Neural crest cell (in vitro differentiated cells): ENCODE measurements at regions not wholly inside any gene's neighbourhood (a gene's known extent, or its start where the extent isn't known, plus 50 kb on each side); places are given as distances from the start of the nearest gene placed in this dataset.

Experiments used
- DNase-seq: peaks from one replicate; pipeline ENCODE4 v3.0.0; 2021; ENCODE audit warnings: low read depth, mixed read lengths, low spot score
- H3K27ac Mint-ChIP-seq: one replicate; pipeline ENCODE4 v1.8.0; 2021; ENCODE audit warnings: mild to moderate bottlenecking, mixed read lengths; ENCODE audit not compliant: unreplicated experiment
- H3K27me3 Mint-ChIP-seq: 2 replicates; pipeline ENCODE4 v1.8.0; 2021; ENCODE audit warnings: low read depth, mild to moderate bottlenecking, mixed read lengths
- H3K36me3 Mint-ChIP-seq: 2 replicates; pipeline ENCODE4 v1.8.0; 2021; ENCODE audit warnings: low read depth, mild to moderate bottlenecking, mixed read lengths
- H3K4me1 Mint-ChIP-seq: 2 replicates; pipeline ENCODE4 v1.8.0; 2021; ENCODE audit warnings: mixed read lengths
- H3K4me3 Mint-ChIP-seq: one replicate; pipeline ENCODE4 v1.8.0; 2021; ENCODE audit warnings: mild to moderate bottlenecking, mixed read lengths
- H3K9me3 Mint-ChIP-seq: 2 replicates; pipeline ENCODE4 v1.8.0; 2021; ENCODE audit warnings: mixed read lengths
- CTCF ChIP-seq: fragments of 200-600 bp; sonication (generic); conservative IDR thresholded peaks from 2 replicates; pipeline ENCODE4 v1.5.0; 2021; ENCODE audit warnings: antibody characterized with exemption, mild to moderate bottlenecking

- no peak for TF ChIP-seq CTCF
- no peak overlapping the region for H3K4me3 Mint-ChIP-seq
- H3K27me3 Mint-ChIP-seq: no peaks in the 10 kb centered on the region
- no peak for DNase-seq
- no peaks in the 10 kb centered on the region for H3K36me3 Mint-ChIP-seq
- H3K9me3 Mint-ChIP-seq: no peaks in the 10 kb centered on the region
- no peaks in the 10 kb centered on the region for H3K4me1 Mint-ChIP-seq
- H3K27ac Mint-ChIP-seq: no peak overlapping the region
These were observed 78.8 kb upstream of the THBS1 start for GRCh38 chr15:39502082-39502447.

GRCh38 chr15:39502611-39503195 lies 78.2 kb upstream of the THBS1 start:
- H3K9me3 Mint-ChIP-seq: no peaks in the 10 kb centered on the region
- H3K27me3 Mint-ChIP-seq: no peaks in the 10 kb centered on the region
- H3K36me3 Mint-ChIP-seq: no peaks in the 10 kb centered on the region
- no peak overlapping the region for H3K4me3 Mint-ChIP-seq
- no peak overlapping the region for H3K27ac Mint-ChIP-seq
- H3K4me1 Mint-ChIP-seq: no peaks in the 10 kb centered on the region
- DNase-seq: no peak
- TF ChIP-seq CTCF: no peak

GRCh38 chr15:39503526-39503925 lies 77.4 kb upstream of the THBS1 start:
- H3K4me1 Mint-ChIP-seq: no peaks in the 10 kb centered on the region
- peak overlapping the region; percentile 58 for H3K27ac Mint-ChIP-seq
- no peaks in the 10 kb centered on the region for H3K36me3 Mint-ChIP-seq
- DNase-seq: no peak
- H3K9me3 Mint-ChIP-seq: no peaks in the 10 kb centered on the region
- H3K4me3 Mint-ChIP-seq: no peak overlapping the region
- TF ChIP-seq CTCF: no peak
- H3K27me3 Mint-ChIP-seq: no peaks in the 10 kb centered on the region

GRCh38 chr15:39504808-39505207 lies 76.1 kb upstream of the THBS1 start:
- no peak overlapping the region for H3K27ac Mint-ChIP-seq
- no peak overlapping the region for H3K4me3 Mint-ChIP-seq
- H3K4me1 Mint-ChIP-seq: no peaks in the 10 kb centered on the region
- no peak for DNase-seq
- TF ChIP-seq CTCF: no peak
- H3K36me3 Mint-ChIP-seq: no peaks in the 10 kb centered on the region
- H3K27me3 Mint-ChIP-seq: no peaks in the 10 kb centered on the region
- H3K9me3 Mint-ChIP-seq: no peaks in the 10 kb centered on the region

- no peaks in the 10 kb centered on the region for H3K9me3 Mint-ChIP-seq
- H3K4me3 Mint-ChIP-seq: no peak overlapping the region
- no peak overlapping the region for H3K27ac Mint-ChIP-seq
- no peaks in the 10 kb centered on the region for H3K4me1 Mint-ChIP-seq
- DNase-seq: no peak
- no peak for TF ChIP-seq CTCF
- H3K27me3 Mint-ChIP-seq: no peaks in the 10 kb centered on the region
- no peaks in the 10 kb centered on the region for H3K36me3 Mint-ChIP-seq
These were observed 74.7 kb upstream of the THBS1 start for GRCh38 chr15:39506146-39506545.

GRCh38 chr15:39508536-39508935 lies 72.3 kb upstream of the THBS1 start:
- H3K36me3 Mint-ChIP-seq: no peaks in the 10 kb centered on the region
- H3K27me3 Mint-ChIP-seq: no peaks in the 10 kb centered on the region
- no peaks in the 10 kb centered on the region for H3K9me3 Mint-ChIP-seq
- TF ChIP-seq CTCF: no peak
- H3K27ac Mint-ChIP-seq: no peak overlapping the region
- no peaks in the 10 kb centered on the region for H3K4me1 Mint-ChIP-seq
- no peak overlapping the region for H3K4me3 Mint-ChIP-seq
- DNase-seq: no peak
